Mesenchymal stem cell (in vitro differentiated cells and primary cell): ENCODE measurements at regions not wholly inside any gene's neighbourhood (a gene's known extent, or its start where the extent isn't known, plus 50 kb on each side); places are given as distances from the start of the nearest gene placed in this dataset.

Source experiments
- DNase-seq: peaks from one replicate; pipeline ENCODE4 v3.0.0-alpha.2; 2013
- H2AFZ ChIP-seq: one replicate; pipeline ENCODE4 v1.6.1; 2013; ENCODE audit warnings: low read depth, mild to moderate bottlenecking, control low read depth, inconsistent platforms, low read length, moderate library complexity
- H2AK5ac ChIP-seq: 2 replicates; pipeline ENCODE4 v1.6.1; 2013; ENCODE audit warnings: low read length, moderate library complexity, mild to moderate bottlenecking, inconsistent platforms; ENCODE audit not compliant: severe bottlenecking
- H2BK120ac ChIP-seq: one replicate; pipeline ENCODE4 v1.6.1; 2013; ENCODE audit warnings: low read depth, mild to moderate bottlenecking, inconsistent platforms, low read length, moderate library complexity
- H2BK12ac ChIP-seq, 2 experiments: one replicate each; pipeline ENCODE4 v1.6.1; 2013; ENCODE audit warnings: inconsistent platforms in 2 of 2, low read length in 2 of 2, mild to moderate bottlenecking in 2 of 2, moderate library complexity in 2 of 2, control low read depth in 1 of 2
- H2BK15ac ChIP-seq: one replicate; pipeline ENCODE4 v1.6.1; 2013; ENCODE audit warnings: mild to moderate bottlenecking, low read depth, inconsistent platforms; ENCODE audit not compliant: poor library complexity, severe bottlenecking
- H2BK5ac ChIP-seq: 2 replicates; pipeline ENCODE4 v1.6.1; 2013; ENCODE audit warnings: low read depth, mild to moderate bottlenecking, low read length, control low read depth, inconsistent platforms; ENCODE audit not compliant: poor library complexity, severe bottlenecking
- H3K14ac ChIP-seq, 2 experiments: one replicate each; pipeline ENCODE4 v1.6.1; 2013; ENCODE audit warnings: inconsistent platforms in 2 of 2, low read length in 2 of 2, control low read depth in 1 of 2, mild to moderate bottlenecking in 1 of 2, moderate library complexity in 1 of 2
- H3K18ac ChIP-seq, 2 experiments: one replicate each; pipeline ENCODE4 v1.6.1; 2013; ENCODE audit warnings: inconsistent platforms in 2 of 2, low read length in 2 of 2, control low read depth in 1 of 2, low read depth in 1 of 2, mild to moderate bottlenecking in 1 of 2
- H3K23ac ChIP-seq, 2 experiments: one replicate each; pipeline ENCODE4 v1.6.1; 2013; ENCODE audit warnings: inconsistent platforms in 2 of 2, low read length in 2 of 2, mild to moderate bottlenecking in 2 of 2, moderate library complexity in 2 of 2, control low read depth in 1 of 2
- H3K27ac ChIP-seq: 2 replicates; pipeline ENCODE4 v1.5.1; 2013; ENCODE audit warnings: mild to moderate bottlenecking, moderate library complexity, low read length, control low read depth, inconsistent platforms; ENCODE audit not compliant: poor library complexity, severe bottlenecking
- H3K27me3 ChIP-seq, 2 experiments: 2 replicates each; pipeline versions ENCODE4 v1.6.1 to v1.7.0; 2013; ENCODE audit warnings: low read length in 2 of 2, mild to moderate bottlenecking in 2 of 2, moderate library complexity in 2 of 2, control low read depth in 1 of 2, inconsistent platforms in 1 of 2; ENCODE audit not compliant: control insufficient read depth in 1 of 2, insufficient read depth in 1 of 2
- H3K36me3 ChIP-seq, 2 experiments: 2 replicates each; pipeline versions ENCODE4 v1.6.1 to v1.7.0; 2013; ENCODE audit warnings: low read length in 2 of 2, control low read depth in 1 of 2, inconsistent platforms in 1 of 2, low read depth in 1 of 2, mild to moderate bottlenecking in 1 of 2; ENCODE audit not compliant: insufficient read depth in 2 of 2, control insufficient read depth in 1 of 2
- H3K4ac ChIP-seq, 2 experiments: one replicate each; pipeline ENCODE4 v1.6.1; 2013; ENCODE audit warnings: inconsistent platforms in 2 of 2, low read length in 2 of 2, mild to moderate bottlenecking in 2 of 2, moderate library complexity in 2 of 2, control low read depth in 1 of 2, low read depth in 1 of 2
- H3K4me1 ChIP-seq: 2 replicates; pipeline ENCODE4 v1.6.1; 2013; ENCODE audit warnings: low read depth, low read length, control low read depth; ENCODE audit not compliant: control insufficient read depth, insufficient read depth
- H3K4me2 ChIP-seq: 2 replicates; pipeline ENCODE4 v1.6.1; 2013; ENCODE audit warnings: low read length, mild to moderate bottlenecking, inconsistent platforms; ENCODE audit not compliant: poor library complexity, severe bottlenecking
- H3K4me3 ChIP-seq, 2 experiments: 2 replicates each; pipeline versions ENCODE4 v1.5.1 to v1.7.0; 2013; ENCODE audit warnings: low read length in 2 of 2, mild to moderate bottlenecking in 2 of 2, control low read depth in 1 of 2, low read depth in 1 of 2; ENCODE audit not compliant: insufficient read depth in 1 of 2
- H3K79me1 ChIP-seq: replicated peaks from 2 replicates; pipeline ENCODE4 v1.6.1; 2013; ENCODE audit warnings: mild to moderate bottlenecking, control low read depth, low read length, inconsistent platforms; ENCODE audit not compliant: poor library complexity, severe bottlenecking
- H3K9ac ChIP-seq: 2 replicates; pipeline ENCODE4 v1.7.0; 2013; ENCODE audit warnings: mild to moderate bottlenecking, low read length, moderate library complexity
- H3K9me3 ChIP-seq: 2 replicates; pipeline ENCODE4 v1.7.0; 2013; ENCODE audit warnings: mild to moderate bottlenecking, low read length; ENCODE audit not compliant: control insufficient read depth
- H4K8ac ChIP-seq: one replicate; pipeline ENCODE4 v1.6.1; 2013; ENCODE audit warnings: inconsistent platforms, mild to moderate bottlenecking, low read length, moderate library complexity
- H4K91ac ChIP-seq: one replicate; pipeline ENCODE4 v1.6.1; 2013; ENCODE audit warnings: mild to moderate bottlenecking, low read length, inconsistent platforms
- WGBS: methylation state at CpG from one replicate; pipeline ENCODE4 v1.1.7; 2013; ENCODE audit warnings: mixed read lengths; 5-methylcytosine and 5-hydroxymethylcytosine counted together

DNA sequence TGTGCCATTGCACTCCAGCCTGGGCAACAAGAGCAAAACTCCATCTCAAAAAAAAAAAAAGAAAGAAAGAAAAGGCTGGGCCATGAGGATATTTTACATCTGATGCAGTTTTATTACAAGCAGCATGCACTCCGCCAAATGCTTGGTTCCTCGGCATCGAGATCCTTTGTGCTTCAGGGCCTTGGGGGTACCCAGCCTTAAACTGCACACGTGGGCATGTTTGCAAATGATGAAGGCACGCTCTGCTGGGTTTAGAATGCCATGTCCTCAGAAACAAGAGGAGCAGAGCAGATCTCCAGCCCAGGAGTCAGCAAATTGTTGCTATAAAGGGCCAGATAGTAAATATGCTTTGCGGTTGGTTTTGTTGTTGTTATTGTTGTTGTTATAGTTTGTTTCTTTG is 153.2 kb downstream of the KATNIP start:
- no peaks in the 10 kb centered on the region for H3K9me3 ChIP-seq
- no peak for DNase-seq
- H3K36me3 ChIP-seq, result peaks cover 47 to 51% of the 10 kb centered on the region in 2 experiments
- no peak overlapping the region for H3K4me3 ChIP-seq
- H3K14ac ChIP-seq, result no peak overlapping the region
- no peak overlapping the region for H3K4me2 ChIP-seq
- H2BK5ac ChIP-seq, result no peak overlapping the region
- peaks cover 4% of the 10 kb centered on the region for H3K4me1 ChIP-seq
- no peaks in the 10 kb centered on the region for H3K27me3 ChIP-seq
- no peak overlapping the region for H3K27ac ChIP-seq
- WGBS, result 96% methylated on average over 5 of the region's 6 CpGs
- no peak overlapping the region for H2BK120ac ChIP-seq
- H4K91ac ChIP-seq, result no peak overlapping the region
- no peak overlapping the region for H2BK12ac ChIP-seq
- H3K79me1 ChIP-seq, result no peaks in the 10 kb centered on the region
- H3K9ac ChIP-seq, result no peak overlapping the region
- H2AK5ac ChIP-seq, result no peak overlapping the region
- H2BK15ac ChIP-seq, result no peak overlapping the region
- no peak overlapping the region for H2AFZ ChIP-seq
- no peak overlapping the region for H4K8ac ChIP-seq
- H3K4ac ChIP-seq, result no peak overlapping the region
- peak overlapping the region in 1 of 2 experiments; percentile 68 for H3K18ac ChIP-seq
- no peak overlapping the region for H3K23ac ChIP-seq

DNA sequence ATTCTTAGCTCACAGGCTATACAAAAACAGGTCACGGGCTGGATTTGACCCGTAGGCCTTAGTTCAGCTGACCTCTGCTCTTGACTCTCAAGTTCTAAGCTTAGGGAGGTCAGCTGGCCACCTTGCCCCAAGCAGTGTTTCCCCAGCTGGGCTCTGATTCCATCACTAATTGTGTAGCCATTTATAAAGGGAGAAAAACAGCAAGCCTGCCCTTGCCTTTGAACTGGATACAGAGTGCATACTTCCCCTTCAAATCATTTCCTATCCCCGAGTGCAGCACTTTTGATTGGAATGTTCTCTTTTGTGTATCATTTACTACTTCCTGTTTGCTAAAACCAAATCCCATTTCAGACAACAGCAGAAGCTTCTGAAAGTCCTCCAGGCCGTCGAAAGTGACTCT is 153.6 kb downstream of the KATNIP start:
- no peak overlapping the region for H3K4me2 ChIP-seq

DNA sequence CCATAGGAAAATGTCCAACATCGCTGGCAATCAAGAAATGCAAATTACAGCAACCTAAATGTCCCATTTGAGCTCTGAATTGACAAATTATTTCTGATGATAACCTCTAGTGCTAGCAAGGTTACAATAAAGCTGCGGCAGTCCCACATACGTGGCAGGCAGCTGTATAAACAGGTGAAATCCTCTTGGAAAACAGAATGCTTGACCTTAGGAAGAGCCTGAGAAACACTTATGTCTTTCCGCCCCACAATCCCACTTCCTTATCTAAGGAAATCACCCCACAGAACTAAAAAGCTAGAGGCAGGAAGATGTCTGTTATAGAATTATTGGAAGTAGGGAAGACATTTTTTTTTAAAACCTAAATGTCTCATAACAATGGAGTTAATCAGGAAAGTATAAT is 154.3 kb downstream of the KATNIP start:
- no peaks in the 10 kb centered on the region for H3K9me3 ChIP-seq
- no peak overlapping the region for H2BK12ac ChIP-seq
- no peak overlapping the region for H3K4me2 ChIP-seq
- no peak overlapping the region for H2AK5ac ChIP-seq
- H4K8ac ChIP-seq, result no peak overlapping the region
- peaks cover 42 to 51% of the 10 kb centered on the region in 2 experiments for H3K36me3 ChIP-seq
- no peak overlapping the region for H3K23ac ChIP-seq
- WGBS, result 66% methylated on average over 3 of the region's 4 CpGs
- H3K27ac ChIP-seq, result no peak overlapping the region
- peaks cover 4% of the 10 kb centered on the region for H3K4me1 ChIP-seq
- no peak overlapping the region for H2BK5ac ChIP-seq
- H3K14ac ChIP-seq, result no peak overlapping the region
- no peak overlapping the region for H3K4me3 ChIP-seq
- no peak overlapping the region for H3K9ac ChIP-seq
- no peak overlapping the region for H3K18ac ChIP-seq
- H2BK15ac ChIP-seq, result no peak overlapping the region
- H2AFZ ChIP-seq, result no peak overlapping the region
- no peak for DNase-seq
- H4K91ac ChIP-seq, result no peak overlapping the region
- H2BK120ac ChIP-seq, result no peak overlapping the region
- H3K27me3 ChIP-seq, result no peaks in the 10 kb centered on the region
- H3K79me1 ChIP-seq, result no peaks in the 10 kb centered on the region
- H3K4ac ChIP-seq, result no peak overlapping the region

More for the DNA sequence above, 153.6 kb downstream of the KATNIP start:
- H3K4me1 ChIP-seq, result peaks cover 4% of the 10 kb centered on the region
- DNase-seq, result peak; percentile 42
- H2BK12ac ChIP-seq, result no peak overlapping the region
- no peaks in the 10 kb centered on the region for H3K79me1 ChIP-seq
- H3K14ac ChIP-seq, result no peak overlapping the region
- no peak overlapping the region for H3K4me3 ChIP-seq
- no peaks in the 10 kb centered on the region for H3K27me3 ChIP-seq
- peak overlapping the region in 1 of 2 experiments; percentile 37 for H3K18ac ChIP-seq
- H2BK15ac ChIP-seq, result no peak overlapping the region
- H3K27ac ChIP-seq, result no peak overlapping the region
- no peak overlapping the region for H2AFZ ChIP-seq
- H4K91ac ChIP-seq, result no peak overlapping the region
- H2AK5ac ChIP-seq, result no peak overlapping the region
- no peak overlapping the region for H2BK120ac ChIP-seq
- peaks cover 44 to 54% of the 10 kb centered on the region in 2 experiments for H3K36me3 ChIP-seq
- WGBS, result 18% methylated on average over 5 of the region's 5 CpGs
- H4K8ac ChIP-seq, result no peak overlapping the region
- no peak overlapping the region for H3K23ac ChIP-seq
- no peak overlapping the region for H2BK5ac ChIP-seq
- H3K4ac ChIP-seq, result no peak overlapping the region
- no peaks in the 10 kb centered on the region for H3K9me3 ChIP-seq
- no peak overlapping the region for H3K9ac ChIP-seq

DNA sequence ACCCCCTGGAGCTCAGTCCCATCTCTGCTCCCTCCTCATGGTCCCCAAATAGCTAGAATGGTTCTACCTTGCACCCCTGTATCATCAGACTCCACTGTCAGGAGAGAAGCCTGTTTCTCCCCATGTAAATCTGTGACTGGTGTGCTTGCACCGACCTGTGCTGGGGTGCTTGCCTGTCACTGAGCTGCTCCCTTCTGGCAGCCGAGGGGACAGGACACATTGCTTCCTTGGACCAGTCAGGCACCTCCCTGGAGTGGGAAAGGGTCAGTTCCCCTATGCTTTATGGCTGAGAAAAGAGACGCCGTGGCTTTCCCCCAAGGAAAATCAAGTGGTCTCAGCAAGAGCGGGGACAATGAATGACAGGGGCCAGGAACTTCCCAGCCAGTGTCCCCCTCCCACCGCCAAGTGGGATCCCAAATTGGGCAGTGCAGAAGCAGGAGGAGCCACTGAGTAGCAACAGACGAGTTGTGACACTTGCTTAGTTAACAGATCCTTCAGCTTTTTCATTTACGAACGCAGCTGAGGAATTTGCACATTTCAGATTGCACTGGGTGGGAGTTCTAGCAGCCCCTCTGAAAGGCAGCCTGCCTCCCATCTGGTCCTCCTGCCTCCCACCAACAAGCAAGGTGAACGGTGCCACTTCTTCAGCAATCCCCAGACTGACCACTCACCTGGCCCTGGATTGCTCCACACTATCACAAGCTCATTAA is 156.4 kb downstream of the KATNIP start:
- Histone ChIP-seq H4K91ac (no peak overlapping the region), H3K4ac (no peak overlapping the region), H3K4me1 (peaks cover 3% of the 10 kb centered on the region), H4K8ac (no peak overlapping the region), H2BK120ac (no peak overlapping the region), H3K9ac (no peak overlapping the region), H3K79me1 (no peaks in the 10 kb centered on the region), H3K23ac (no peak overlapping the region), H2AFZ (no peak overlapping the region), H3K36me3 (peaks cover 37 to 48% of the 10 kb centered on the region in 2 experiments), H3K27me3 (no peaks in the 10 kb centered on the region), H2BK15ac (no peak overlapping the region), H3K14ac (no peak overlapping the region), H3K4me3 (no peak overlapping the region), H2AK5ac (no peak overlapping the region), H3K9me3 (no peaks in the 10 kb centered on the region), H2BK12ac (no peak overlapping the region), H3K18ac (no peak overlapping the region), H2BK5ac (no peak overlapping the region), H3K4me2 (no peak overlapping the region), H3K27ac (no peak overlapping the region)
- WGBS, result 84% methylated on average over 10 of the region's 10 CpGs
- DNase-seq, result no peak
